WTC11 (cell line): ENCODE measurements at regions not wholly inside any gene's neighbourhood (a gene's known extent, or its start where the extent isn't known, plus 50 kb on each side); places are given as distances from the start of the nearest gene placed in this dataset.

ENCODE experiments used
- ATF1 ChIP-seq: sonication (generic); formaldehyde crosslinking; IDR thresholded peaks from 2 replicates; pipeline ENCODE4 v1.8.1; 2023; ENCODE audit warnings: mild to moderate bottlenecking, moderate library complexity, missing genetic modification reagents
- ESRRA ChIP-seq: sonication (generic); formaldehyde crosslinking; IDR thresholded peaks from 2 replicates; pipeline ENCODE4 v1.8.1; 2022; ENCODE audit warnings: mild to moderate bottlenecking, missing genetic modification reagents, borderline replicate concordance
- FOXK1 ChIP-seq: sonication (generic); formaldehyde crosslinking; IDR thresholded peaks from 2 replicates; pipeline ENCODE4 v1.8.0; 2022; ENCODE audit warnings: mild to moderate bottlenecking, moderate library complexity, missing genetic modification reagents
- FOXP1 ChIP-seq: sonication (generic); formaldehyde crosslinking; IDR thresholded peaks from 2 replicates; pipeline ENCODE4 v1.8.0; 2022; ENCODE audit warnings: missing genetic modification reagents, mild to moderate bottlenecking, moderate library complexity, borderline replicate concordance
- JUN ChIP-seq: sonication (generic); formaldehyde crosslinking; IDR thresholded peaks from 2 replicates; pipeline ENCODE4 v1.8.0; 2023; ENCODE audit warnings: mild to moderate bottlenecking, missing genetic modification reagents
- NR1H2 ChIP-seq: sonication (generic); formaldehyde crosslinking; IDR thresholded peaks from 2 replicates; pipeline ENCODE4 v1.9.0; 2021; ENCODE audit warnings: mild to moderate bottlenecking, moderate library complexity, missing genetic modification reagents
- NR2C2 ChIP-seq: sonication (generic); formaldehyde crosslinking; IDR thresholded peaks from 2 replicates; pipeline ENCODE4 v1.8.0; 2022; ENCODE audit warnings: mild to moderate bottlenecking, missing genetic modification reagents
- ZNF671 ChIP-seq: fragments of 250-450 bp; sonication (Bioruptor Pico); IDR thresholded peaks from 2 replicates; pipeline ENCODE4 v1.8.0; 2021; ENCODE audit warnings: mild to moderate bottlenecking
- TF ChIP-seq, protein P1 (sequence below): fragments of 200-600 bp; IDR thresholded peaks from 2 replicates; pipeline ENCODE4 v1.8.0; 2022; ENCODE audit warnings: antibody characterized with exemption
- TF ChIP-seq, protein P2 (sequence below): sonication (generic); formaldehyde crosslinking; conservative IDR thresholded peaks from 2 replicates; pipeline ENCODE4 v1.8.1; 2022; ENCODE audit warnings: mild to moderate bottlenecking, missing genetic modification reagents
- TF ChIP-seq, protein P3 (sequence below): sonication (generic); formaldehyde crosslinking; IDR thresholded peaks from 2 replicates; pipeline ENCODE4 v1.8.0; 2022; ENCODE audit warnings: mild to moderate bottlenecking, missing genetic modification reagents
- TF ChIP-seq, protein P4 (sequence below): sonication (generic); formaldehyde crosslinking; IDR thresholded peaks from 2 replicates; pipeline ENCODE4 v1.8.1; 2022; ENCODE audit warnings: low read depth, missing genetic modification reagents, borderline replicate concordance
- TF ChIP-seq, protein P5 (sequence below): fragments of 250-450 bp; sonication (Bioruptor Pico); IDR thresholded peaks from 2 replicates; pipeline ENCODE4 v2.1.2; 2022; ENCODE audit warnings: mild to moderate bottlenecking, moderate library complexity
- TF ChIP-seq, protein P6 (sequence below): sonication (generic); formaldehyde crosslinking; IDR thresholded peaks from 2 replicates; pipeline ENCODE4 v1.8.0; 2022; ENCODE audit warnings: mild to moderate bottlenecking, missing genetic modification reagents

DNA sequence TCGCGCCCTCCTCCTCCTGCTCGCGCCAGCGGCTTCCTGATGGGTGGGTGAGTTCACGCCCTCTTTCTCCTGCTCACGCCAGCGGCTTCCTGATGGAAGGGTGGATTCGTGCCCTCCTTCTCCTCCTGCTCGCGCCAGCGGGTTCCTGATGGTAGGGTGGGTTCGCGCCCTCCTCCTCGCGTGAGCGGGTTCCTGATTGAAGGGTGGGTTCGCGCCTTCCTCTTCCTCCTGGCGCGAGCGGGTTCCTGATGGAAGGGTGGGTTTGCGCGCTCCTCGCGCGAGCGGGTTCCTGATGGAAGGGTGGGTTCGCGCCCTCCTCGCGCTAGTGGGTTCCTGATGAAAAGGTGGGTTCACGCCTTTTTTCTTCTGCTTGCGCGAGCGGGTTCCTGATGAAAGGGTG, 62.0 kb upstream of the MGAT5 start:
- no peak for TF ChIP-seq ZNF671 (CRISPR knock-in tag)
- TF ChIP-seq, protein P1, sequence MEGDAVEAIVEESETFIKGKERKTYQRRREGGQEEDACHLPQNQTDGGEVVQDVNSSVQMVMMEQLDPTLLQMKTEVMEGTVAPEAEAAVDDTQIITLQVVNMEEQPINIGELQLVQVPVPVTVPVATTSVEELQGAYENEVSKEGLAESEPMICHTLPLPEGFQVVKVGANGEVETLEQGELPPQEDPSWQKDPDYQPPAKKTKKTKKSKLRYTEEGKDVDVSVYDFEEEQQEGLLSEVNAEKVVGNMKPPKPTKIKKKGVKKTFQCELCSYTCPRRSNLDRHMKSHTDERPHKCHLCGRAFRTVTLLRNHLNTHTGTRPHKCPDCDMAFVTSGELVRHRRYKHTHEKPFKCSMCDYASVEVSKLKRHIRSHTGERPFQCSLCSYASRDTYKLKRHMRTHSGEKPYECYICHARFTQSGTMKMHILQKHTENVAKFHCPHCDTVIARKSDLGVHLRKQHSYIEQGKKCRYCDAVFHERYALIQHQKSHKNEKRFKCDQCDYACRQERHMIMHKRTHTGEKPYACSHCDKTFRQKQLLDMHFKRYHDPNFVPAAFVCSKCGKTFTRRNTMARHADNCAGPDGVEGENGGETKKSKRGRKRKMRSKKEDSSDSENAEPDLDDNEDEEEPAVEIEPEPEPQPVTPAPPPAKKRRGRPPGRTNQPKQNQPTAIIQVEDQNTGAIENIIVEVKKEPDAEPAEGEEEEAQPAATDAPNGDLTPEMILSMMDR: no peak
- TF ChIP-seq ESRRA (CRISPR knock-in tag): no peak
- no peak for TF ChIP-seq NR2C2 (CRISPR knock-in tag)
- TF ChIP-seq, protein P2, sequence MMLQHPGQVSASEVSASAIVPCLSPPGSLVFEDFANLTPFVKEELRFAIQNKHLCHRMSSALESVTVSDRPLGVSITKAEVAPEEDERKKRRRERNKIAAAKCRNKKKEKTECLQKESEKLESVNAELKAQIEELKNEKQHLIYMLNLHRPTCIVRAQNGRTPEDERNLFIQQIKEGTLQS (CRISPR knock-in tag): no peak
- TF ChIP-seq, protein P3, sequence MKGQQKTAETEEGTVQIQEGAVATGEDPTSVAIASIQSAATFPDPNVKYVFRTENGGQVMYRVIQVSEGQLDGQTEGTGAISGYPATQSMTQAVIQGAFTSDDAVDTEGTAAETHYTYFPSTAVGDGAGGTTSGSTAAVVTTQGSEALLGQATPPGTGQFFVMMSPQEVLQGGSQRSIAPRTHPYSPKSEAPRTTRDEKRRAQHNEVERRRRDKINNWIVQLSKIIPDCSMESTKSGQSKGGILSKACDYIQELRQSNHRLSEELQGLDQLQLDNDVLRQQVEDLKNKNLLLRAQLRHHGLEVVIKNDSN: no peak
- TF ChIP-seq, protein P4, sequence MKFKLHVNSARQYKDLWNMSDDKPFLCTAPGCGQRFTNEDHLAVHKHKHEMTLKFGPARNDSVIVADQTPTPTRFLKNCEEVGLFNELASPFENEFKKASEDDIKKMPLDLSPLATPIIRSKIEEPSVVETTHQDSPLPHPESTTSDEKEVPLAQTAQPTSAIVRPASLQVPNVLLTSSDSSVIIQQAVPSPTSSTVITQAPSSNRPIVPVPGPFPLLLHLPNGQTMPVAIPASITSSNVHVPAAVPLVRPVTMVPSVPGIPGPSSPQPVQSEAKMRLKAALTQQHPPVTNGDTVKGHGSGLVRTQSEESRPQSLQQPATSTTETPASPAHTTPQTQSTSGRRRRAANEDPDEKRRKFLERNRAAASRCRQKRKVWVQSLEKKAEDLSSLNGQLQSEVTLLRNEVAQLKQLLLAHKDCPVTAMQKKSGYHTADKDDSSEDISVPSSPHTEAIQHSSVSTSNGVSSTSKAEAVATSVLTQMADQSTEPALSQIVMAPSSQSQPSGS (CRISPR knock-in tag): no peak
- no peak for TF ChIP-seq FOXK1 (CRISPR knock-in tag)
- no peak for TF ChIP-seq FOXP1 (CRISPR knock-in tag)
- TF ChIP-seq, protein P5, sequence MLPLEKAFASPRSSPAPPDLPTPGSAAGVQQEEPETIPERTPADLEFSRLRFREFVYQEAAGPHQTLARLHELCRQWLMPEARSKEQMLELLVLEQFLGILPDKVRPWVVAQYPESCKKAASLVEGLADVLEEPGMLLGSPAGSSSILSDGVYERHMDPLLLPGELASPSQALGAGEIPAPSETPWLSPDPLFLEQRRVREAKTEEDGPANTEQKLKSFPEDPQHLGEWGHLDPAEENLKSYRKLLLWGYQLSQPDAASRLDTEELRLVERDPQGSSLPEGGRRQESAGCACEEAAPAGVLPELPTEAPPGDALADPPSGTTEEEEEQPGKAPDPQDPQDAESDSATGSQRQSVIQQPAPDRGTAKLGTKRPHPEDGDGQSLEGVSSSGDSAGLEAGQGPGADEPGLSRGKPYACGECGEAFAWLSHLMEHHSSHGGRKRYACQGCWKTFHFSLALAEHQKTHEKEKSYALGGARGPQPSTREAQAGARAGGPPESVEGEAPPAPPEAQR (CRISPR knock-in tag): no peak
- TF ChIP-seq ATF1 (CRISPR knock-in tag): no peak
- TF ChIP-seq NR1H2 (CRISPR knock-in tag): no peak
- TF ChIP-seq, protein P6, sequence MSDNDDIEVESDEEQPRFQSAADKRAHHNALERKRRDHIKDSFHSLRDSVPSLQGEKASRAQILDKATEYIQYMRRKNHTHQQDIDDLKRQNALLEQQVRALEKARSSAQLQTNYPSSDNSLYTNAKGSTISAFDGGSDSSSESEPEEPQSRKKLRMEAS (CRISPR knock-in tag): no peak
- no peak for TF ChIP-seq JUN (CRISPR knock-in tag)
